Neuronal stem cell (in vitro differentiated cells): ENCODE measurements at regions not wholly inside any gene's neighbourhood (a gene's known extent, or its start where the extent isn't known, plus 50 kb on each side); places are given as distances from the start of the nearest gene placed in this dataset.
"Not testable (repeated sequence)": the region's sequence is repeated elsewhere in the genome, so short reads cannot be mapped to it uniquely, and the experiment has no call there.

Experiments used
- DNase-seq: peaks from one replicate; pipeline ENCODE4 v3.0.0-alpha.2; 2013; ENCODE audit warnings: low spot score
- H2AFZ ChIP-seq: one replicate; pipeline ENCODE4 v1.6.1; 2013; ENCODE audit warnings: mild to moderate bottlenecking, low read length, inconsistent platforms
- H2AK5ac ChIP-seq: 2 replicates; pipeline ENCODE4 v1.6.1; 2013; ENCODE audit warnings: low read depth, mild to moderate bottlenecking, inconsistent platforms, low read length, moderate library complexity, mixed read lengths
- H2BK120ac ChIP-seq: 2 replicates; pipeline ENCODE4 v1.6.1; 2013; ENCODE audit warnings: low read depth, mild to moderate bottlenecking, inconsistent platforms, low read length, moderate library complexity, mixed read lengths
- H2BK12ac ChIP-seq: one replicate; pipeline ENCODE4 v1.6.1; 2013; ENCODE audit warnings: low read length, inconsistent platforms
- H2BK15ac ChIP-seq: 2 replicates; pipeline ENCODE4 v1.6.1; 2013; ENCODE audit warnings: mild to moderate bottlenecking, low read length, inconsistent platforms, mixed read lengths
- H2BK5ac ChIP-seq: one replicate; pipeline ENCODE4 v1.6.1; 2013; ENCODE audit warnings: inconsistent platforms, mild to moderate bottlenecking, low read length, moderate library complexity
- H3K14ac ChIP-seq: one replicate; pipeline ENCODE4 v1.6.1; 2013; ENCODE audit warnings: low read length, inconsistent platforms
- H3K18ac ChIP-seq: 2 replicates; pipeline ENCODE4 v1.6.1; 2013; ENCODE audit warnings: low read length, inconsistent platforms
- H3K23ac ChIP-seq: 2 replicates; pipeline ENCODE4 v1.6.1; 2013; ENCODE audit warnings: low read depth, mild to moderate bottlenecking, mixed read lengths, low read length, inconsistent platforms; ENCODE audit not compliant: poor library complexity
- H3K27ac ChIP-seq: replicated peaks from 3 replicates; pipeline ENCODE4 v1.5.1; 2013; ENCODE audit warnings: low read length, inconsistent platforms
- H3K27me3 ChIP-seq, 3 experiments: 2 replicates each; pipeline ENCODE4 v1.6.1; 2013; ENCODE audit warnings: low read length in 3 of 3, mild to moderate bottlenecking in 2 of 3, inconsistent platforms in 1 of 3, low read depth in 1 of 3, mixed read lengths in 1 of 3, moderate library complexity in 1 of 3; ENCODE audit not compliant: control insufficient read depth in 3 of 3, insufficient read depth in 3 of 3
- H3K36me3 ChIP-seq, 2 donors: replicated peaks in 1 of 2; 2 replicates each; pipeline ENCODE4 v1.6.1; 2013; ENCODE audit warnings: low read length in 2 of 2; ENCODE audit not compliant: control insufficient read depth in 2 of 2, insufficient read depth in 2 of 2
- H3K4ac ChIP-seq: 2 replicates; pipeline ENCODE4 v1.6.1; 2013; ENCODE audit warnings: inconsistent platforms, mild to moderate bottlenecking, low read length, moderate library complexity
- H3K4me1 ChIP-seq, 2 donors: 1 replicate in 1 of 2; 2 replicates in 1 of 2; pipeline ENCODE4 v1.6.1; 2013; ENCODE audit warnings: low read length in 2 of 2, low read depth in 1 of 2; ENCODE audit not compliant: control insufficient read depth in 2 of 2, insufficient read depth in 1 of 2
- H3K4me2 ChIP-seq: one replicate; pipeline ENCODE4 v1.6.1; 2013; ENCODE audit warnings: mild to moderate bottlenecking, low read length, inconsistent platforms; ENCODE audit not compliant: insufficient read depth, poor library complexity, severe bottlenecking
- H3K4me3 ChIP-seq, 2 donors: 2 replicates each; pipeline ENCODE4 v1.5.1; 2013; ENCODE audit warnings: low read length in 2 of 2, mild to moderate bottlenecking in 2 of 2, inconsistent platforms in 1 of 2, moderate library complexity in 1 of 2
- H3K79me1 ChIP-seq: one replicate; pipeline ENCODE4 v1.6.1; 2013; ENCODE audit warnings: low read depth, mild to moderate bottlenecking, inconsistent platforms, low read length, moderate library complexity
- H3K9ac ChIP-seq: one replicate; pipeline ENCODE4 v1.6.1; 2013; ENCODE audit warnings: mild to moderate bottlenecking, low read depth, low read length, inconsistent platforms; ENCODE audit not compliant: poor library complexity
- H3K9me3 ChIP-seq, 2 donors: replicated peaks in 1 of 2; 2 replicates each; pipeline versions ENCODE3 to v1.6.1; 2013; ENCODE audit warnings: low read length in 2 of 2, mild to moderate bottlenecking in 2 of 2, inconsistent platforms in 1 of 2, low read depth in 1 of 2, mixed read lengths in 1 of 2, moderate library complexity in 1 of 2; ENCODE audit not compliant: control insufficient read depth in 2 of 2, insufficient read depth in 1 of 2
- H4K8ac ChIP-seq: one replicate; pipeline ENCODE4 v1.6.1; 2013; ENCODE audit warnings: low read depth, mild to moderate bottlenecking, inconsistent platforms, low read length, moderate library complexity
- H4K91ac ChIP-seq: one replicate; pipeline ENCODE4 v1.6.1; 2013; ENCODE audit warnings: low read length, low read depth, mild to moderate bottlenecking, inconsistent platforms; ENCODE audit not compliant: poor library complexity
- WGBS, 2 donors: extraction: QIAGEN DNeasy Blood & Tissue Kit; methylation state at CpG; one replicate each; pipeline ENCODE4 v1.1.7; 2013; ENCODE audit warnings: missing lambda C conversion rate in 2 of 2, mixed read lengths in 1 of 2; ENCODE audit not compliant: insufficient read length in 2 of 2, insufficient replicate concordance in 1 of 2; ENCODE audit errors: extremely low coverage in 2 of 2; 5-methylcytosine and 5-hydroxymethylcytosine counted together

GRCh38 chr9:135361668-135362067 lies 117.9 kb upstream of the PPP1R26 start:
- DNase-seq, H2BK12ac ChIP-seq, H3K4me2 ChIP-seq, H2BK5ac ChIP-seq, H4K91ac ChIP-seq, H3K9ac ChIP-seq, H3K36me3 ChIP-seq, H3K9me3 ChIP-seq, H3K4me1 ChIP-seq, H3K4ac ChIP-seq, H3K14ac ChIP-seq, H2AK5ac ChIP-seq, H2AFZ ChIP-seq, H3K27me3 ChIP-seq, H3K4me3 ChIP-seq, H3K27ac ChIP-seq, H3K79me1 ChIP-seq, H3K18ac ChIP-seq, H2BK15ac ChIP-seq, H3K23ac ChIP-seq, H2BK120ac ChIP-seq, H4K8ac ChIP-seq: not testable (repeated sequence)

- peak overlapping the region; percentile 59 for H3K18ac ChIP-seq
- H3K79me1 ChIP-seq, result no peaks in the 10 kb centered on the region
- WGBS, 2 donors, result no CpG with 5 or more reads among the region's 7 CpGs
- H2BK12ac ChIP-seq, result no peak overlapping the region
- peak overlapping the region; percentile 36 for H2AK5ac ChIP-seq
- no peaks in the 10 kb centered on the region for H3K27me3 ChIP-seq
- H3K4me3 ChIP-seq, result no peak overlapping the region
- no peaks in the 10 kb centered on the region for H3K36me3 ChIP-seq
- DNase-seq, result no peak
- H2BK15ac ChIP-seq, result peak overlapping the region; percentile 62
- peaks cover 0 to 9% of the 10 kb centered on the region in 2 donors for H3K4me1 ChIP-seq
- H4K8ac ChIP-seq, result no peak overlapping the region
- H3K27ac ChIP-seq, result no peak overlapping the region
- H3K14ac ChIP-seq, result no peak overlapping the region
- no peak overlapping the region for H2BK5ac ChIP-seq
- H3K4ac ChIP-seq, result no peak overlapping the region
- no peak overlapping the region for H2AFZ ChIP-seq
- H3K9me3 ChIP-seq, result peaks cover 0 to 4% of the 10 kb centered on the region in 2 donors
- no peak overlapping the region for H3K23ac ChIP-seq
- H4K91ac ChIP-seq, result no peak overlapping the region
- no peak overlapping the region for H3K4me2 ChIP-seq
- peak overlapping the region; percentile 9 for H3K9ac ChIP-seq
- no peak overlapping the region for H2BK120ac ChIP-seq
These were observed 116.0 kb upstream of the PPP1R26 start for GRCh38 chr9:135363596-135363995.

DNA sequence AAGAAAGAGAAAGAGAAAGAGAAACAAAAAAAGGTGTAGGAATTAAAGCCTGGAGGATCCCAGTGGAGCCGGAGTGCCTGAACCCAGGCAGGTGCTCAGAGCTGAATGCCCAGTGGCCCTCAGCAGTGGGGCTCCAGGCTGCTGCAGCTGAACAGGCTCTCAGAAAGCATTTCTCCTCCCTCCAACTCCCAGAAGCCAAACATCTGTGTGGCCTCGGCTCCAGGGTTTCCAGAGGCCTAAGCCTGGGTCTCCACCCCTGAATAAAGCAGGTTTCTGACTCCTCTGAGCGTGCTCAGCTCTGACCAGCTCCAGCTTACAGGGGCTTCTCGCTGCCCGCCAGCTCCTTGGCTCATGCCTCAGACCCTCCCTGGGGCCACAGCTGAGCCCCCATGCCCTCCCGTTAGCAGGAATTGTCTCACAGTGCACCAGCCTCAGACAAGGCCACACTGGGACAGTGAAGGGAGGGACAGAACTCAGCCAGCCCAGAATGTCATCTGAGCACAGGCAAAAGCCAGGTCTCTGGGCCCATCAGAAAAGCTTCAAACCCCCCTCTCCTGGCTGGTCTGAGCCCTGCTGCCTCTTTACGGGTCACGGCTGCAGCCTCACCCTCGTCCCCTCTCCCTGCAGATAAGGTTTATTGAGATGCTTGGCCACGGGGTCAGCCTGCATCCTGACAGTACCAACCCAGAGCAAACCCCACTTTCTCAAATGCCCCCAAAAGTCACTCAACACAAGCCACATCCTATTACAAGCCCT lies 114.4 kb upstream of the PPP1R26 start:
- no peak overlapping the region for H3K4me3 ChIP-seq
- H4K91ac ChIP-seq, result no peak overlapping the region
- H2AK5ac ChIP-seq, result no peak overlapping the region
- no peak overlapping the region for H3K27ac ChIP-seq
- no peak overlapping the region for H3K4ac ChIP-seq
- H3K36me3 ChIP-seq, result no peaks in the 10 kb centered on the region
- peak overlapping the region; percentile 93 for H3K18ac ChIP-seq
- H2BK15ac ChIP-seq, result no peak overlapping the region
- peak overlapping the region; percentile 63 for H3K9ac ChIP-seq
- H3K4me2 ChIP-seq, result peak overlapping the region; percentile 22
- no peak for DNase-seq
- H3K4me1 ChIP-seq, result peaks cover 0 to 12% of the 10 kb centered on the region in 2 donors
- no peak overlapping the region for H2AFZ ChIP-seq
- peaks cover 0 to 4% of the 10 kb centered on the region in 2 donors for H3K9me3 ChIP-seq
- H3K14ac ChIP-seq, result peak overlapping the region; percentile 84
- H2BK12ac ChIP-seq, result no peak overlapping the region
- H3K79me1 ChIP-seq, result no peaks in the 10 kb centered on the region
- no peak overlapping the region for H3K23ac ChIP-seq
- no peaks in the 10 kb centered on the region for H3K27me3 ChIP-seq
- no peak overlapping the region for H2BK5ac ChIP-seq
- H4K8ac ChIP-seq, result no peak overlapping the region
- WGBS, 2 donors, result no CpG with 5 or more reads among the region's 10 CpGs
- H2BK120ac ChIP-seq, result no peak overlapping the region

GRCh38 chr9:135366104-135366503 lies 113.5 kb upstream of the PPP1R26 start:
- no peak for DNase-seq
- Histone ChIP-seq H3K23ac (peak overlapping the region; percentile 56), H2BK15ac (no peak overlapping the region), H3K79me1 (no peaks in the 10 kb centered on the region), H2BK120ac (no peak overlapping the region), H3K4me2 (no peak overlapping the region), H3K14ac (no peak overlapping the region), H2AFZ (no peak overlapping the region), H3K36me3 (no peaks in the 10 kb centered on the region), H3K18ac (peak overlapping the region; percentile 29), H3K4me3 (no peak overlapping the region), H2AK5ac (peak overlapping the region; percentile 89), H4K8ac (no peak overlapping the region), H3K27ac (no peak overlapping the region), H3K9me3 (peaks cover 0 to 4% of the 10 kb centered on the region in 2 donors), H4K91ac (no peak overlapping the region), H3K9ac (no peak overlapping the region), H2BK5ac (no peak overlapping the region), H2BK12ac (no peak overlapping the region), H3K4me1 (peaks cover 0 to 12% of the 10 kb centered on the region in 2 donors), H3K4ac (no peak overlapping the region), H3K27me3 (no peaks in the 10 kb centered on the region)
- no CpG with 5 or more reads among the region's 3 CpGs for WGBS, 2 donors
